Trophoblast cell (in vitro differentiated cells and primary cell): ENCODE measurements at regions not wholly inside any gene's neighbourhood (a gene's known extent, or its start where the extent isn't known, plus 50 kb on each side); places are given as distances from the start of the nearest gene placed in this dataset.

Source experiments
- DNase-seq, 2 donors: peaks; one replicate each; pipeline ENCODE4 v3.0.0-alpha.2; 2016
- H2AFZ ChIP-seq: 2 replicates; pipeline ENCODE4 v1.6.1; 2013; ENCODE audit warnings: low read length, moderate library complexity, mild to moderate bottlenecking; ENCODE audit not compliant: insufficient read depth, poor library complexity
- H2AK5ac ChIP-seq: 2 replicates; pipeline ENCODE4 v1.6.1; 2013; ENCODE audit warnings: mild to moderate bottlenecking, low read length
- H2BK120ac ChIP-seq: 2 replicates; pipeline ENCODE4 v1.6.1; 2013; ENCODE audit warnings: low read length, mild to moderate bottlenecking, moderate library complexity; ENCODE audit not compliant: insufficient read depth, poor library complexity
- H2BK12ac ChIP-seq: 2 replicates; pipeline ENCODE4 v1.6.1; 2013; ENCODE audit warnings: mild to moderate bottlenecking, low read length, moderate library complexity
- H2BK5ac ChIP-seq: 2 replicates; pipeline ENCODE4 v1.6.1; 2013; ENCODE audit warnings: low read length, low read depth, moderate library complexity, mild to moderate bottlenecking; ENCODE audit not compliant: poor library complexity
- H3K14ac ChIP-seq: 2 replicates; pipeline ENCODE4 v1.6.1; 2013; ENCODE audit warnings: mild to moderate bottlenecking, low read length
- H3K18ac ChIP-seq: 2 replicates; pipeline ENCODE4 v1.6.1; 2013; ENCODE audit warnings: mild to moderate bottlenecking, low read length
- H3K23ac ChIP-seq: 2 replicates; pipeline ENCODE4 v1.6.1; 2013; ENCODE audit warnings: low read length
- H3K27ac ChIP-seq: 2 replicates; pipeline ENCODE4 v1.5.1; 2013; ENCODE audit warnings: low read depth, mild to moderate bottlenecking, inconsistent platforms, low read length, moderate library complexity
- H3K27me3 ChIP-seq: 2 replicates; pipeline ENCODE4 v1.6.1; 2013; ENCODE audit warnings: inconsistent platforms, mild to moderate bottlenecking, low read length, moderate library complexity; ENCODE audit not compliant: insufficient read depth
- H3K36me3 ChIP-seq, 2 experiments: 1 replicate in 1 of 2; 2 replicates in 1 of 2; pipeline ENCODE4 v1.6.1; 2013; ENCODE audit warnings: low read length in 2 of 2, mild to moderate bottlenecking in 2 of 2, moderate library complexity in 1 of 2; ENCODE audit not compliant: insufficient read depth in 2 of 2, control insufficient read depth in 1 of 2
- H3K4ac ChIP-seq: 2 replicates; pipeline ENCODE4 v1.6.1; 2013; ENCODE audit warnings: low read depth, mild to moderate bottlenecking, low read length, moderate library complexity
- H3K4me1 ChIP-seq, 2 experiments: 1 replicate in 1 of 2; 2 replicates in 1 of 2; pipeline ENCODE4 v1.6.1; 2013; ENCODE audit warnings: low read length in 2 of 2, mild to moderate bottlenecking in 2 of 2, moderate library complexity in 1 of 2; ENCODE audit not compliant: insufficient read depth in 2 of 2, control insufficient read depth in 1 of 2
- H3K4me2 ChIP-seq: 2 replicates; pipeline ENCODE4 v1.6.1; 2013; ENCODE audit warnings: inconsistent platforms, mild to moderate bottlenecking, low read length, moderate library complexity
- H3K4me3 ChIP-seq: 2 replicates; pipeline ENCODE4 v1.5.1; 2013; ENCODE audit warnings: mild to moderate bottlenecking, low read depth, low read length, inconsistent platforms
- H3K79me1 ChIP-seq: one replicate; pipeline ENCODE4 v1.6.1; 2013; ENCODE audit warnings: low read length
- H3K79me2 ChIP-seq: 2 replicates; pipeline ENCODE4 v1.6.1; 2013; ENCODE audit warnings: low read length, mild to moderate bottlenecking; ENCODE audit not compliant: control insufficient read depth, insufficient read depth, poor library complexity
- H3K9ac ChIP-seq: 2 replicates; pipeline ENCODE4 v1.6.1; 2013; ENCODE audit warnings: mild to moderate bottlenecking, low read length
- H3K9me3 ChIP-seq: 2 replicates; pipeline ENCODE4 v1.6.1; 2013; ENCODE audit warnings: low read depth, mild to moderate bottlenecking, control low read depth, inconsistent platforms, low read length; ENCODE audit not compliant: insufficient read depth
- H4K12ac ChIP-seq: 2 replicates; pipeline ENCODE4 v1.6.1; 2013; ENCODE audit warnings: low read depth, mild to moderate bottlenecking, low read length, moderate library complexity
- H4K8ac ChIP-seq: 2 replicates; pipeline ENCODE4 v1.6.1; 2013; ENCODE audit warnings: low read depth, mild to moderate bottlenecking, low read length, moderate library complexity
- H4K91ac ChIP-seq: one replicate; pipeline ENCODE4 v1.6.1; 2013; ENCODE audit warnings: low read depth, mild to moderate bottlenecking, low read length, moderate library complexity
- WGBS: extraction: QIAGEN DNeasy Blood & Tissue Kit; methylation state at CpG from one replicate; pipeline ENCODE4 v1.1.7; 2013; ENCODE audit warnings: missing lambda C conversion rate; ENCODE audit not compliant: insufficient read length, insufficient coverage; ENCODE audit errors: extremely low coverage; 5-methylcytosine and 5-hydroxymethylcytosine counted together

DNA sequence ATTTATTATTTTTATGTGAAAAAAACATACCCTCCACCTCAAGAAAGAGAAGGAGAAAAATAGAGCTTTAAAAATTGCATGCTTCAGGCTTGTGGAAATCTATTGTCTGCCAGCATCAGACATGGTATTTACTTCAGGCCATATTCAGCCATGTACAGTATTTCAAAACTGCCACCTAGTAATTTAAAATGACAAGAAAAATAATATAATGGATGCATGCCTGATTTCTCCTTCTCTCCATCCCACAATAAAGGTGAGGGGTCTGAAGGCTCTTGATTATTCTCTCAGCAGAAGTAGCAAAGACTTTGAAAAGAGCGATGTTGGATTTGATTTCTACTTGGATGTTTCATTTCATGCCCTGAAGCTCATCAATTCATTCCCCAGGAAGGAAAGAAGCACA is 250.7 kb downstream of the TBC1D4 start:
- no peak overlapping the region for H2BK5ac ChIP-seq
- no peak overlapping the region for H4K91ac ChIP-seq
- H3K79me2 ChIP-seq, result no peaks in the 10 kb centered on the region
- H4K8ac ChIP-seq, result no peak overlapping the region
- no peaks in the 10 kb centered on the region for H3K36me3 ChIP-seq
- no CpG with 5 or more reads among the region's 1 CpG for WGBS
- no peak overlapping the region for H3K4me3 ChIP-seq
- H3K79me1 ChIP-seq, result no peaks in the 10 kb centered on the region
- H3K9me3 ChIP-seq, result no peaks in the 10 kb centered on the region
- no peak overlapping the region for H2BK12ac ChIP-seq
- H3K4me2 ChIP-seq, result no peak overlapping the region
- H3K9ac ChIP-seq, result no peak overlapping the region
- no peak overlapping the region for H3K23ac ChIP-seq
- H3K18ac ChIP-seq, result no peak overlapping the region
- H3K27me3 ChIP-seq, result no peaks in the 10 kb centered on the region
- no peak overlapping the region for H2AFZ ChIP-seq
- H3K4me1 ChIP-seq, result no peaks in the 10 kb centered on the region
- H2BK120ac ChIP-seq, result no peak overlapping the region
- H3K4ac ChIP-seq, result no peak overlapping the region
- DNase-seq, result no peak
- H2AK5ac ChIP-seq, result no peak overlapping the region
- no peak overlapping the region for H3K14ac ChIP-seq
- H3K27ac ChIP-seq, result no peak overlapping the region
- H4K12ac ChIP-seq, result no peak overlapping the region

DNA sequence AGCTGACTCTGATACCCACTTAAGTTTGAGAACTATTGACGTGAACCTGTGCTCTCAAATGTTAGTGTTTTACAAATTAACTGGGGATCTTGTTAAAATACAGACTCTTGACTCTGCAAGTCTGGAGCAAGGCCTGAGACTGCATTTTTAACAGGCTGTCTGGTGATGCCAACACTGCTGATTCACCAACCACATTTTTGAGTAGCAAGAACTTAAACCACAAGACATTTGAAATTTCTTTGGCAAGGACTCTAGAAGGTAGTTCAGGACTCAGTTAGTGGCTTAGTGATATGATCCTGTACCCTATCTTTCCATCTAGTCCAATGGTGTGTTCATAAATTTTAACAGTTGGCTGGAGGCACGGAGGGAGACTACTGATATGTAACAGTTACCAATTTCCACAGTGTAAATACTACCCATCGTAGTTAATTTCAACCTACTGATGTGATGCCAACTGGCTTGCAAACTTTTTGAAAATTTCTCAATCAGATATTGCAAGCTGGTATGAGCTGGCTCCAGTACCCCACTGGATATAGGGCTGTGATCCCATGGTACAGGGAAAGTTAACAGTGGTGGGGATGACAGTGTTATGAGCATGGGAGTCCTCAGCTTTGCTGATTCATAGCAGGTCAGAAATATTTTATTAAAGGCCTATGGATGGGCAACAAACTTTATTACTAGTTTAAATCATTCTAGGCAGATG is 255.1 kb downstream of the TBC1D4 start:
- H2BK120ac ChIP-seq, result no peak overlapping the region
- no peak overlapping the region for H4K12ac ChIP-seq
- H3K4ac ChIP-seq, result no peak overlapping the region
- H3K9me3 ChIP-seq, result no peaks in the 10 kb centered on the region
- H2AFZ ChIP-seq, result no peak overlapping the region
- H3K14ac ChIP-seq, result no peak overlapping the region
- H3K79me1 ChIP-seq, result no peaks in the 10 kb centered on the region
- no CpG with 5 or more reads among the region's 3 CpGs for WGBS
- H3K36me3 ChIP-seq, result no peaks in the 10 kb centered on the region
- no peak overlapping the region for H3K4me3 ChIP-seq
- H3K4me2 ChIP-seq, result no peak overlapping the region
- no peak overlapping the region for H2BK12ac ChIP-seq
- no peak overlapping the region for H3K9ac ChIP-seq
- no peak overlapping the region for H3K18ac ChIP-seq
- H3K27me3 ChIP-seq, result no peaks in the 10 kb centered on the region
- H3K4me1 ChIP-seq, result no peaks in the 10 kb centered on the region
- H4K8ac ChIP-seq, result no peak overlapping the region
- H4K91ac ChIP-seq, result no peak overlapping the region
- H3K23ac ChIP-seq, result no peak overlapping the region
- no peak overlapping the region for H2BK5ac ChIP-seq
- no peak for DNase-seq
- no peaks in the 10 kb centered on the region for H3K79me2 ChIP-seq
- H2AK5ac ChIP-seq, result no peak overlapping the region
- H3K27ac ChIP-seq, result no peak overlapping the region

DNA sequence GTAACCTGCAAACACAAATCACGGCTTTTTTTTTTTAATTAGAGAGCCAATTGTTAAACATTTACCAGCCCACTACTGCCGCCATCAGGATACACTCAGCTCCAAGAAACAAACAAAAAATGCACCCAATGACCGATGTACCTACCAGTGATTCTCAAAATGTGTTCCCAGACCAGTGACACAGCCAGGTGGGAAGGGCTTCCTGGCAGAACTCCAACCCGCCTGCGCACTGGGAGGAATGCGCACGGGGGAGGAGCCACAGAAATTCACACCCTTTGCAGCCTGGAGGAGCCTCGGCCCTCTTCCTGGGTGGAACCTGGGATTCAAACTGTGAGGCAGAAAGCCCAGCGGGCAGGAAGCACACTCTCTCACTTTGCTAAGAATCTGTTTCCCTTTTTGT is 255.9 kb downstream of the TBC1D4 start:
- H3K9ac ChIP-seq, result no peak overlapping the region
- H4K91ac ChIP-seq, result no peak overlapping the region
- no peaks in the 10 kb centered on the region for H3K27me3 ChIP-seq
- no peak overlapping the region for H2BK5ac ChIP-seq
- no peaks in the 10 kb centered on the region for H3K36me3 ChIP-seq
- no peak overlapping the region for H3K14ac ChIP-seq
- H2BK120ac ChIP-seq, result no peak overlapping the region
- H2BK12ac ChIP-seq, result no peak overlapping the region
- no peak overlapping the region for H3K27ac ChIP-seq
- H3K23ac ChIP-seq, result no peak overlapping the region
- no peak overlapping the region for H4K8ac ChIP-seq
- DNase-seq, result no peak
- H3K9me3 ChIP-seq, result no peaks in the 10 kb centered on the region
- H3K79me1 ChIP-seq, result no peaks in the 10 kb centered on the region
- no peak overlapping the region for H3K18ac ChIP-seq
- H3K79me2 ChIP-seq, result no peaks in the 10 kb centered on the region
- H3K4me3 ChIP-seq, result no peak overlapping the region
- no peak overlapping the region for H3K4me2 ChIP-seq
- no peak overlapping the region for H2AFZ ChIP-seq
- H3K4me1 ChIP-seq, result no peaks in the 10 kb centered on the region
- no peak overlapping the region for H4K12ac ChIP-seq
- no peak overlapping the region for H2AK5ac ChIP-seq
- no CpG with 5 or more reads among the region's 9 CpGs for WGBS
- no peak overlapping the region for H3K4ac ChIP-seq

DNA sequence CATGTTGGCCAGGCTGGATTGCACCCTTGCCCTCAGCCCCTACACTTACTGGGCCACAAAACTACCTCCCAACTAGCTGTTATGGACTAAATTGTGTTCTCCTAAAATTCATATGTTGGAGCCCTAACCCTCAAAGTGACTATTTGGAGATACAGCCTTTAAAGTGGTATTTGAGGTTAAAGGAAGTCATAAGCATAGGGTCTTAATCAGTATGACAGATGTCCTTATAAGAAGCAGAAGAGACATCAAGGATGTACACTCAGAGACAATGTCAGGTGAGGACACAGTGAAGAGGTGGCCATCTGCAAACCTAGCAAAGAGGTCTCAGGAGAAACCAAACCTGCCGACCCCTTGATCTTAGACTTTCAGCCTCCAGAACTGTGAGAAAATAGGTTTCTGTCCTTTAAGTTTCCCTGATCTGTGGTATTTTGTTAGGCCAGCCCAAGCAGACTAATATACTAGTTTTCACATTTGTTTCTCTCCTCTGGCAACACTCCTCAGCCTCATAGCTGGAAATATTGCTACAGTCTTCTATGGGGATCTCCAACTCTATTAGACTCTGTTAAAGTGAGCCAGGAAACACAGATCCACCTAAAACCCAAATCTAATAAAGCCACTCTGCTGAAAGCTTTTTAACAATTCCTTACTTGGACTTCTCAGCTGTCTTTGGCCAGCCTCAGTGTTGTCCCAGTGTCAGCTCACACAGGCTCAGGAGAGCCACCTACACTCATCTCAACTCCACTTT is 256.5 kb downstream of the TBC1D4 start:
- H3K79me2 ChIP-seq, result no peaks in the 10 kb centered on the region
- no peak overlapping the region for H3K4ac ChIP-seq
- no peak overlapping the region for H3K27ac ChIP-seq
- no peak overlapping the region for H3K23ac ChIP-seq
- no peak overlapping the region for H4K8ac ChIP-seq
- no peak overlapping the region for H3K18ac ChIP-seq
- no peak overlapping the region for H3K4me2 ChIP-seq
- no peak overlapping the region for H2AFZ ChIP-seq
- no peak overlapping the region for H2BK5ac ChIP-seq
- no peak overlapping the region for H3K9ac ChIP-seq
- H3K4me3 ChIP-seq, result no peak overlapping the region
- H2BK12ac ChIP-seq, result no peak overlapping the region
- H3K4me1 ChIP-seq, result no peaks in the 10 kb centered on the region
- H3K14ac ChIP-seq, result no peak overlapping the region
- H2AK5ac ChIP-seq, result no peak overlapping the region
- H2BK120ac ChIP-seq, result no peak overlapping the region
- H3K79me1 ChIP-seq, result no peaks in the 10 kb centered on the region
- DNase-seq, result no peak
- WGBS, result no CpG with 5 or more reads among the region's 1 CpG
- no peaks in the 10 kb centered on the region for H3K27me3 ChIP-seq
- no peak overlapping the region for H4K91ac ChIP-seq
- no peaks in the 10 kb centered on the region for H3K9me3 ChIP-seq
- H3K36me3 ChIP-seq, result no peaks in the 10 kb centered on the region
- H4K12ac ChIP-seq, result no peak overlapping the region
